Heart left ventricle (tissue), 13 donors: ENCODE measurements at regions not wholly inside any gene's neighbourhood (a gene's known extent, or its start where the extent isn't known, plus 50 kb on each side); places are given as distances from the start of the nearest gene placed in this dataset.

Experiments
- POLR2A ChIP-seq, 2 donors: fragments of 450-650 bp; IDR thresholded peaks; one replicate each; pipeline ENCODE4 v1.6.1; 2017; ENCODE audit warnings: antibody characterized with exemption in 2 of 2, mild to moderate bottlenecking in 2 of 2, moderate library complexity in 2 of 2
- TF ChIP-seq, protein P1 (sequence below), 12 donors: fragments of 200-600 bp; sonication (generic) in 4 of 12; IDR thresholded peaks; one replicate each; pipeline versions ENCODE4 v1.5.0 to v1.8.0; 2018 to 2022; ENCODE audit warnings: antibody characterized with exemption in 12 of 12, mild to moderate bottlenecking in 5 of 12
- donor health status: ischemic (EF 13 %, LVEDD 7.1; RV severe dilation, severe dysfunction).
- donor health status: DM: no; HTN: yes; CAD: no.
- donor health status: DM: no; HTN: no; CAD: no.
- donor health status: ischemic (EF 25% LVEDD 6.9; RV normal size, moderate dysfunction).
- donor health status: ischemic (EF 25% LVEDD 5.7; RV mildly dilated, moderate dysfunction).
- donor health status: ischemic (EF 35%, LVEDD 5.7; RV mildly dilated, moderate dysfunction).
- donor health status: nonischemic (EF 11% LVEDD 7.7; RV severe dilation, severe dysfunction).
- donor health status: DM: yes; HTN: yes; CAD: no.
- donor health status: PGD.
- donor health status: ischemic (EF 29% LVEDD 5.4; RV normal size, mild dysfunction).
- donor health status: nonischemic (EF 23%, LVEDD 6.1; RV moderate dilation, normal function).

DNA sequence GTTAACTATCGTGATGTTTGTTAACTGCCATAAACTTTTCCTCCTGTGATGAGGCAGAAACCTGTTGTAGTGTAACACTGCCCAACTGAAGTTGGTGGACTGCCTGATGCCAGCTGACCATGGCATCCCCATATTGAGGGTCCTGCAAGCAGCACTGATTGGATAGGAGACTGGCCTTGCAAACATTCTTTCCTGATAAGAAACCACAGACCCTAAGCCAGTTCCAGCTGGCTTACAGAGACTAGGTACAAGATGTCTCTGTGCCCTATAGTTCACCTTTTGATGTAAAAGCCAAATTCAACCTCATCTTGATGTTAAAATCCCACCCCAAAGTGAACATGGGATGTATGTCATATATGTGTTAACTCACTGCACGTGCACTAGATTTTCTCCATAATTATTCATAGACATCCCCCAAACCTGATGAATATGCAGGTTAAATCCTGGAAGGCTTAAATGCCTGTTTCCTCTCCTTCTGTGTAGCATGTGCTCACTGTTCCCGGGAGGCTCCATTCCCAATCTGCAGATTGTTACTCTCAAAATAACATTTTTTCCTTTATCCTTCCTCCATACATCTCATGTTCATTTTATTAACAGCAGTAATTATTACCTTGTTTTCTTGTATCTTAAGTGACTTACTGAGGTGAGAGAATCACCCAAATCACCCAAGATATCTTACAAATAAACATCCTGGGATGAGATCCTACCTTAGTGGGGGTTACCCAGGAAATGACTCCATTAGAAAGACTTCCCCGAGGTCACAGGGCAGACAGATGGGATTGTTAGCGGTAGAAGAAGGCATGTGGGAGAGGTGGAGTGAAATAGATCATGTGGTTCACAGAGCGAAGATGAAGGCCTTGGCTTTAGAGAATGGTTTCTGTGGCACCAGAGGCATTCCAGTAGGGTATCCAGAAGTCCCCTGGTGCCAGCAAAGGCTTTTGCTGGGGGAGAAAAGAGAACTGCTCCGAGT is 566.7 kb downstream of the CCDC171 start:
- TF ChIP-seq, protein P1, sequence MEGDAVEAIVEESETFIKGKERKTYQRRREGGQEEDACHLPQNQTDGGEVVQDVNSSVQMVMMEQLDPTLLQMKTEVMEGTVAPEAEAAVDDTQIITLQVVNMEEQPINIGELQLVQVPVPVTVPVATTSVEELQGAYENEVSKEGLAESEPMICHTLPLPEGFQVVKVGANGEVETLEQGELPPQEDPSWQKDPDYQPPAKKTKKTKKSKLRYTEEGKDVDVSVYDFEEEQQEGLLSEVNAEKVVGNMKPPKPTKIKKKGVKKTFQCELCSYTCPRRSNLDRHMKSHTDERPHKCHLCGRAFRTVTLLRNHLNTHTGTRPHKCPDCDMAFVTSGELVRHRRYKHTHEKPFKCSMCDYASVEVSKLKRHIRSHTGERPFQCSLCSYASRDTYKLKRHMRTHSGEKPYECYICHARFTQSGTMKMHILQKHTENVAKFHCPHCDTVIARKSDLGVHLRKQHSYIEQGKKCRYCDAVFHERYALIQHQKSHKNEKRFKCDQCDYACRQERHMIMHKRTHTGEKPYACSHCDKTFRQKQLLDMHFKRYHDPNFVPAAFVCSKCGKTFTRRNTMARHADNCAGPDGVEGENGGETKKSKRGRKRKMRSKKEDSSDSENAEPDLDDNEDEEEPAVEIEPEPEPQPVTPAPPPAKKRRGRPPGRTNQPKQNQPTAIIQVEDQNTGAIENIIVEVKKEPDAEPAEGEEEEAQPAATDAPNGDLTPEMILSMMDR (IDR thresholded peaks at IDR 0.05) = no peak
- TF ChIP-seq POLR2A (IDR thresholded peaks at IDR 0.05) = no peak
